Transverse colon (tissue), 4 donors: ENCODE measurements at regions not wholly inside any gene's neighbourhood (a gene's known extent, or its start where the extent isn't known, plus 50 kb on each side); places are given as distances from the start of the nearest gene placed in this dataset.

Experiments
- DNase-seq: peaks from one replicate; pipeline ENCODE4 v3.0.0-alpha.2; 2019
- H3K27ac ChIP-seq, 4 donors: fragments of 200-600 bp; sonication (generic); 2 replicates each; pipeline ENCODE4 v1.5.1; 2016 to 2018; ENCODE audit warnings: inconsistent platforms in 4 of 4
- H3K27me3 ChIP-seq: fragments of 200-600 bp; sonication (generic); 2 replicates; pipeline ENCODE4 v1.5.1; 2017; ENCODE audit warnings: inconsistent platforms
- H3K36me3 ChIP-seq, 4 donors: fragments of 200-600 bp; sonication (generic); 2 replicates each; pipeline ENCODE4 v1.5.1; 2017 to 2019; ENCODE audit warnings: inconsistent platforms in 4 of 4
- H3K4me1 ChIP-seq, 4 donors: fragments of 200-600 bp; sonication (generic); 2 replicates each; pipeline ENCODE4 v1.5.1; 2017 to 2020; ENCODE audit warnings: inconsistent platforms in 4 of 4
- H3K4me3 ChIP-seq, 4 donors: fragments of 200-600 bp; sonication (generic); 1 replicate in 1 of 4; 2 replicates in 3 of 4; pipeline versions ENCODE4 v1.5.1 to v1.6.1; 2017 to 2019; ENCODE audit warnings: inconsistent platforms in 4 of 4
- H3K9me3 ChIP-seq, 2 donors: fragments of 200-600 bp; sonication (generic); 2 replicates each; pipeline ENCODE4 v1.5.1; 2017 to 2019; ENCODE audit warnings: inconsistent platforms in 2 of 2
- EP300 ChIP-seq: sonication (generic); formaldehyde crosslinking; IDR thresholded peaks from one replicate; pipeline ENCODE4 v1.6.1; 2017; ENCODE audit warnings: antibody characterized with exemption, low read depth
- POLR2A ChIP-seq: fragments of 450-650 bp; IDR thresholded peaks from one replicate; pipeline ENCODE4 v1.6.1; 2016; ENCODE audit warnings: antibody characterized with exemption, mild to moderate bottlenecking, moderate library complexity
- POLR2AphosphoS5 ChIP-seq, 3 donors: sonication (generic); formaldehyde crosslinking; IDR thresholded peaks; one replicate each; pipeline ENCODE4 v1.6.1; 2016; ENCODE audit warnings: antibody characterized with exemption in 3 of 3
- WGBS, 2 donors: methylation state at CpG; one replicate each; pipeline ENCODE4 v1.1.5; 2018; ENCODE audit warnings: low coverage in 1 of 2; 5-methylcytosine and 5-hydroxymethylcytosine counted together
- in situ Hi-C, 4 donors: fragments of 200-750 bp; cut with MboI; loops; one replicate each; pipeline versions ENCODE4 v1.15.0 to v1.15.1; 2017; ENCODE audit warnings: low sequenced_read_pairs in 3 of 4, low pct_ligation_motif_present in 1 of 4, low pct_unique_long_range_greater_than_20kb in 1 of 4
- intact Hi-C: fragments of 100-400 bp; cut with DNase I; formaldehyde crosslinking; loops from one replicate; pipeline ENCODE4 v1.15.1; 2023; ENCODE audit warnings: low total_unique reads
- TF ChIP-seq, protein P1 (sequence below), 5 experiments: fragments of 200-600 bp in 3 of 5; fragments of 450-650 bp in 2 of 5; sonication (generic) in 3 of 5; IDR thresholded peaks; 1 replicate in 2 of 5; 2 replicates in 3 of 5; pipeline ENCODE4 v1.5.1; 2016 to 2017; ENCODE audit warnings: antibody characterized with exemption in 5 of 5, inconsistent platforms in 3 of 5, mild to moderate bottlenecking in 2 of 5, moderate library complexity in 1 of 5

DNA sequence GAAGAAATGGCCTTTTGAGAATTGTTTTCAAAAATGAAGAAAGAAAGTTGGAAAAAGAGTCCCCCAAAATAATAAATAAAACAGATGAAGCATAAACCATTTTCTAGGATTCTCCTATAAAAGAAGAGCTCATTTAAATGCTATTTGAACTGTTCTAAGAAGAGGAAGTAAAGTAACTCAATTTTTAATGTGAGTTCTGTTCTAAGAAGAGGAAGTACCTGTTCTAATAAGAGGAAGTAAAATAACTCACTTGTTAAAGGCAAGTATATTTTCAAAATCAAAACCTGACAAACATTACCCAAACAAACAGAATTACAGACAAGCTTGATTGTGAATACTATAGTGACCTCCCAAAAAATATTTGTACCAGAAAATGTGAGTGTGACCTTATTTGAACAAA lies 1326.3 kb downstream of the C4orf33 start:
- intact Hi-C loops (no loop called here), in situ Hi-C loops (no loop called here)
- DNase-seq: no peak
- Histone ChIP-seq H3K4me3 (no peak overlapping the region), H3K4me1 (no peaks in the 10 kb centered on the region), H3K27me3 (no peaks in the 10 kb centered on the region), H3K27ac (no peak overlapping the region), H3K9me3 (no peaks in the 10 kb centered on the region), H3K36me3 (no peaks in the 10 kb centered on the region)
- no peak for TF ChIP-seq EP300
- no peak for TF ChIP-seq POLR2AphosphoS5 (IDR thresholded peaks at IDR 0.05)
- TF ChIP-seq, protein P1, sequence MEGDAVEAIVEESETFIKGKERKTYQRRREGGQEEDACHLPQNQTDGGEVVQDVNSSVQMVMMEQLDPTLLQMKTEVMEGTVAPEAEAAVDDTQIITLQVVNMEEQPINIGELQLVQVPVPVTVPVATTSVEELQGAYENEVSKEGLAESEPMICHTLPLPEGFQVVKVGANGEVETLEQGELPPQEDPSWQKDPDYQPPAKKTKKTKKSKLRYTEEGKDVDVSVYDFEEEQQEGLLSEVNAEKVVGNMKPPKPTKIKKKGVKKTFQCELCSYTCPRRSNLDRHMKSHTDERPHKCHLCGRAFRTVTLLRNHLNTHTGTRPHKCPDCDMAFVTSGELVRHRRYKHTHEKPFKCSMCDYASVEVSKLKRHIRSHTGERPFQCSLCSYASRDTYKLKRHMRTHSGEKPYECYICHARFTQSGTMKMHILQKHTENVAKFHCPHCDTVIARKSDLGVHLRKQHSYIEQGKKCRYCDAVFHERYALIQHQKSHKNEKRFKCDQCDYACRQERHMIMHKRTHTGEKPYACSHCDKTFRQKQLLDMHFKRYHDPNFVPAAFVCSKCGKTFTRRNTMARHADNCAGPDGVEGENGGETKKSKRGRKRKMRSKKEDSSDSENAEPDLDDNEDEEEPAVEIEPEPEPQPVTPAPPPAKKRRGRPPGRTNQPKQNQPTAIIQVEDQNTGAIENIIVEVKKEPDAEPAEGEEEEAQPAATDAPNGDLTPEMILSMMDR (IDR thresholded peaks at IDR 0.05): no peak

DNA sequence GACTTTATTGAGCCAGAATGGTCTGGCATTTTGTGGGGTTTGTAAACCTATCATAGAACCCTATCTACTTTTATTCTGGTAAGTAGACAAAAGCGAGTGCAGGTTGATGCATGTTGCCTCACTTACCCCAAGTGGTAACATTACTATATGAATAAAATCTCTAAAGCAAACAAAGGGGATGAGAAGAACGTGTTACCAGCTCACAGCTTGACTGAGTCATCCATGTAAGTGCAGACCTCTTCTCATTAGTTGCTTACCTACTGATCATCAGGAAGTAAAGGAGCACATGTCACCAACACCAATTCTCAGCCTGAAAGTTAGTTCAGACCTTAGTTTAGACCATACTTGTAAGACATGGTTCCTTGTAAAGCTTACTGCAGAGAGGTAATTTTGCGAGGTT lies 1328.3 kb downstream of the C4orf33 start:
- Histone ChIP-seq H3K4me1 (no peaks in the 10 kb centered on the region), H3K4me3 (no peak overlapping the region), H3K27ac (no peak overlapping the region), H3K27me3 (no peaks in the 10 kb centered on the region), H3K36me3 (no peaks in the 10 kb centered on the region), H3K9me3 (no peaks in the 10 kb centered on the region)
- TF ChIP-seq EP300: no peak
- no peak for TF ChIP-seq POLR2A
- TF ChIP-seq POLR2AphosphoS5 (IDR thresholded peaks at IDR 0.05): no peak
- TF ChIP-seq, protein P1 (IDR thresholded peaks at IDR 0.05): no peak
- no peak for DNase-seq
- intact Hi-C loops (no loop called here), in situ Hi-C loops (no loop called here)
- WGBS, 2 donors: 50 to 75% methylated on average over 3 of the region's 3 CpGs

DNA sequence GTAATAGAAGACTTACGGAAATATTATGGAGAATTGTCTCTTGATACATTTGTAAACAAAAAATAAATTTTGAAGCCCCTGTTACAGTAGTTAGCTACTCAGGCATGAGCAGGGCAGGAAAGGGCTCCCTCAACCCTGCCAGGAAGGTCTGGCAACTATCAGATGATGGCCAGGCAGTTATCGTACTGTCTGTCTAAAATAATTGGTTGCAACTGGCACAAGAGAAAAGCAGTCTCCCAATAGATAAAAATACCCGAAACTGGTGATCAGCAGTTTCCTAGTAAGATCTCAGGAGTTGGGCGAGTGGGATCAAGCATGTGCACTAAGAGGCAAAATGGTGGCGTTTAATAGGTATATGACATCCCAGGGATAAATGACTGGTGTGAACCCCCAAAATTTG lies 1336.3 kb downstream of the C4orf33 start:
- Histone ChIP-seq H3K4me1 (no peaks in the 10 kb centered on the region), H3K36me3 (no peaks in the 10 kb centered on the region), H3K9me3 (no peaks in the 10 kb centered on the region), H3K27ac (no peak overlapping the region), H3K4me3 (no peak overlapping the region), H3K27me3 (no peaks in the 10 kb centered on the region)
- no peak for TF ChIP-seq POLR2A
- TF ChIP-seq EP300: no peak
- TF ChIP-seq, protein P1 (IDR thresholded peaks at IDR 0.05): no peak
- no peak for TF ChIP-seq POLR2AphosphoS5 (IDR thresholded peaks at IDR 0.05)
- no peak for DNase-seq
- WGBS, 2 donors: 36 to 71% methylated on average over 1 to 5 of the region's 5 CpGs
- in situ Hi-C loops (no loop called here), intact Hi-C loops (no loop called here)

DNA sequence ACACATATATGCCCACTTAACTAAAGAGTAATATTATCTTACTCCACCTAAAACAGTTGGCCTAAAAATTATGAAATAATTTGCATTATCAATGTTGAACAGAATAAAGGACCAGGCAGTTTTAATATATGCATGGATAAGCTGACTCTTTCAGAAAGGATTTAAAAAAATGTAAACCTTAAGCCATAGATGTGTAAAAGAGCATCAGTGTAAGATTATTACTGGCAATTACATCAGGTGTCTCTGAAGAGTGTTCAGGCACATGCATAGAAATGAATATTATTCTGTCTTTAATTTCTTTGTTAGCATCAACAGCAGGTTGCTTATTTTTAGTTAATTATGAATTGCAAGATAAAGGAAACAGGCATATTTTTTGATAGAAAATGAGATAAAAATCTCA lies 1353.8 kb downstream of the C4orf33 start:
- H3K4me3 ChIP-seq: no peak overlapping the region
- TF ChIP-seq, protein P1 (IDR thresholded peaks at IDR 0.05): no peak
- TF ChIP-seq POLR2A: no peak
- TF ChIP-seq POLR2AphosphoS5 (IDR thresholded peaks at IDR 0.05): no peak
- no peak for TF ChIP-seq EP300
- H3K36me3 ChIP-seq: no peaks in the 10 kb centered on the region
- DNase-seq: no peak
- no peaks in the 10 kb centered on the region for H3K9me3 ChIP-seq
- H3K4me1 ChIP-seq: no peaks in the 10 kb centered on the region
- H3K27ac ChIP-seq: no peak overlapping the region
- intact Hi-C loops (no loop called here), in situ Hi-C loops (no loop called here)
- H3K27me3 ChIP-seq: no peaks in the 10 kb centered on the region
